SK-N-MC (cell line): ENCODE measurements at regions not wholly inside any gene's neighbourhood (a gene's known extent, or its start where the extent isn't known, plus 50 kb on each side); places are given as distances from the start of the nearest gene placed in this dataset.

Source experiments
- EZH2 ChIP-seq: fragments of 200-600 bp; sonication (generic); IDR thresholded peaks from one replicate; pipeline ENCODE4 v1.6.1; 2017; ENCODE audit warnings: antibody characterized with exemption
- FOXP2 ChIP-seq: optimal IDR thresholded peaks from 2 replicates; pipeline ENCODE3; 2011; ENCODE audit warnings: mild to moderate bottlenecking, moderate library complexity; ENCODE audit not compliant: insufficient read depth; ENCODE audit errors: extremely low read length, control extremely low read depth
- POLR2AphosphoS5 ChIP-seq: IDR thresholded peaks from 2 replicates; pipeline ENCODE4 v1.6.1; 2012; ENCODE audit warnings: mild to moderate bottlenecking, low read depth, low read length, borderline replicate concordance

GRCh38 chrX:6910218-6910617 lies 237.3 kb upstream of the STS start:
- no peak for TF ChIP-seq EZH2
- TF ChIP-seq POLR2AphosphoS5 = no peak
- no peak for TF ChIP-seq FOXP2
